Spleen (tissue), 7 donors: ENCODE measurements at regions not wholly inside any gene's neighbourhood (a gene's known extent, or its start where the extent isn't known, plus 50 kb on each side); places are given as distances from the start of the nearest gene placed in this dataset.

Experiments
- POLR2A ChIP-seq, 3 donors: fragments of 450-650 bp; IDR thresholded peaks; one replicate each; pipeline ENCODE4 v1.5.1; 2017; ENCODE audit warnings: antibody characterized with exemption in 3 of 3, mild to moderate bottlenecking in 1 of 3
- TF ChIP-seq, protein P1 (sequence below), 11 experiments: fragments of 200-600 bp in 7 of 11; fragments of 450-650 bp in 4 of 11; sonication (generic) in 4 of 11; IDR thresholded peaks in 8 of 11; conservative IDR thresholded peaks in 3 of 11; 1 replicate in 7 of 11; 2 replicates in 4 of 11; pipeline versions ENCODE4 v1.4.0 to v1.8.0; 2016 to 2021; ENCODE audit warnings: antibody characterized with exemption in 11 of 11, inconsistent platforms in 4 of 11, mild to moderate bottlenecking in 1 of 11
- donor health status: DM: no; HTN: no; CAD: no; lungs with moderate emphysema.
- donor health status: DM: no; HTN: no; CAD: no.
- donor health status: DM: no; HTN: no; CAD: no.

GRCh38 chr9:7408845-7409244 is 390.7 kb downstream of the DMAC1 start:
- TF ChIP-seq POLR2A (IDR thresholded peaks at IDR 0.05), result no peak
- TF ChIP-seq, protein P1, sequence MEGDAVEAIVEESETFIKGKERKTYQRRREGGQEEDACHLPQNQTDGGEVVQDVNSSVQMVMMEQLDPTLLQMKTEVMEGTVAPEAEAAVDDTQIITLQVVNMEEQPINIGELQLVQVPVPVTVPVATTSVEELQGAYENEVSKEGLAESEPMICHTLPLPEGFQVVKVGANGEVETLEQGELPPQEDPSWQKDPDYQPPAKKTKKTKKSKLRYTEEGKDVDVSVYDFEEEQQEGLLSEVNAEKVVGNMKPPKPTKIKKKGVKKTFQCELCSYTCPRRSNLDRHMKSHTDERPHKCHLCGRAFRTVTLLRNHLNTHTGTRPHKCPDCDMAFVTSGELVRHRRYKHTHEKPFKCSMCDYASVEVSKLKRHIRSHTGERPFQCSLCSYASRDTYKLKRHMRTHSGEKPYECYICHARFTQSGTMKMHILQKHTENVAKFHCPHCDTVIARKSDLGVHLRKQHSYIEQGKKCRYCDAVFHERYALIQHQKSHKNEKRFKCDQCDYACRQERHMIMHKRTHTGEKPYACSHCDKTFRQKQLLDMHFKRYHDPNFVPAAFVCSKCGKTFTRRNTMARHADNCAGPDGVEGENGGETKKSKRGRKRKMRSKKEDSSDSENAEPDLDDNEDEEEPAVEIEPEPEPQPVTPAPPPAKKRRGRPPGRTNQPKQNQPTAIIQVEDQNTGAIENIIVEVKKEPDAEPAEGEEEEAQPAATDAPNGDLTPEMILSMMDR (IDR thresholded peaks at IDR 0.05 in 8 of 11, conservative IDR thresholded peaks at IDR 0.05 in 3 of 11), result no peak
